ENCODE measurements at regions not wholly inside any gene's neighbourhood (a gene's known extent, or its start where the extent isn't known, plus 50 kb on each side); places are given as distances from the start of the nearest gene placed in this dataset.

- TF ChIP-seq POLR2A (IDR thresholded peaks at IDR 0.05; ENCODE audit: low read depth, low read length) (no peak), POLR2AphosphoS5 (IDR thresholded peaks at IDR 0.05; ENCODE audit: low read depth, low read length) (no peak), TAF1 (IDR thresholded peaks at IDR 0.05; ENCODE audit: borderline replicate concordance, low read depth, low read length) (no peak)
These were observed 78.1 kb upstream of the VGLL3 start for GRCh38 chr3:87069021-87069420.
